ENCODE measurements at regions not wholly inside any gene's neighbourhood (a gene's known extent, or its start where the extent isn't known, plus 50 kb on each side); places are given as distances from the start of the nearest gene placed in this dataset.

DNA sequence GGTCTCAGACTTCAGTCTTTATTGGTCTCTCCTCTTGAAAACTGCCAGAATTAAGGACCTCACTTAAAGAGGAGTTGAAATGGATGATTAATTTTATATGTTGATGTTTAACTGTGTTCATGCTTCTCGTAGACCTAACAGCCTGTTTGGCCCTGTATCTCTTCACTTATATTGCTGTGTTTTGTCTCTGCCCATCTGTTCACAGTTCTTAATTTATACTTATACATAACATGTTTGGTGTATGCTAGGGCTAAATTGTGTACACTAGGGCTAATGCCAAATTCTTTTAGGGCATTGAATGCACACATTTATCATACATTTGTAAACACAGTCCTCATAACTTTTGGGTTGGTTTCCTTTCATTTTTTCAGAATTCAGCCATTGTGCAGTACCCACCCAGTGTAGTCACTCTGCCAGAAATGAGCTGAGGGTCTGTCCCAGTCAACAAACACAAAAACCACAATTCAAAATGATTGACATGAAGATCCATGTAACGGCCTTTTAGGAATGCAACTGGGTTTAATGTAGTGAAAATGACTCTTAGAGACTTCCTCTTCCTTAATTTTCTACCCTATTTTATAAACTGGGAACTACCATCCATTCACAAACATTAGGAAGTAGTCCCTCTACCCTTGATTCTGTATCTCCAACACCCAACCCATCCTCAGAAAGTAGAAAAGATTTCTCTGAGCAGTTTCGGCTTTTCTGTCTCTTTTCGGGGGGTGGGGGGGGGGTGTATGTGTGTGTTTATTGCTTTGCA, 668.8 kb upstream of the KLF4 start:
- intact Hi-C loops (cut with DNase I; ENCODE audit: low total_unique reads), result no loop called here
- H3K9me3 ChIP-seq, result no peaks in the 10 kb centered on the region
- no peak for DNase-seq
- no peaks in the 10 kb centered on the region for H3K36me3 ChIP-seq
- TF ChIP-seq, protein P1, sequence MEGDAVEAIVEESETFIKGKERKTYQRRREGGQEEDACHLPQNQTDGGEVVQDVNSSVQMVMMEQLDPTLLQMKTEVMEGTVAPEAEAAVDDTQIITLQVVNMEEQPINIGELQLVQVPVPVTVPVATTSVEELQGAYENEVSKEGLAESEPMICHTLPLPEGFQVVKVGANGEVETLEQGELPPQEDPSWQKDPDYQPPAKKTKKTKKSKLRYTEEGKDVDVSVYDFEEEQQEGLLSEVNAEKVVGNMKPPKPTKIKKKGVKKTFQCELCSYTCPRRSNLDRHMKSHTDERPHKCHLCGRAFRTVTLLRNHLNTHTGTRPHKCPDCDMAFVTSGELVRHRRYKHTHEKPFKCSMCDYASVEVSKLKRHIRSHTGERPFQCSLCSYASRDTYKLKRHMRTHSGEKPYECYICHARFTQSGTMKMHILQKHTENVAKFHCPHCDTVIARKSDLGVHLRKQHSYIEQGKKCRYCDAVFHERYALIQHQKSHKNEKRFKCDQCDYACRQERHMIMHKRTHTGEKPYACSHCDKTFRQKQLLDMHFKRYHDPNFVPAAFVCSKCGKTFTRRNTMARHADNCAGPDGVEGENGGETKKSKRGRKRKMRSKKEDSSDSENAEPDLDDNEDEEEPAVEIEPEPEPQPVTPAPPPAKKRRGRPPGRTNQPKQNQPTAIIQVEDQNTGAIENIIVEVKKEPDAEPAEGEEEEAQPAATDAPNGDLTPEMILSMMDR (IDR thresholded peaks at IDR 0.05), result no peak
- no peaks in the 10 kb centered on the region for H3K4me1 ChIP-seq
- no peak overlapping the region for H3K27ac ChIP-seq
- H3K4me3 ChIP-seq, result no peak overlapping the region
- no peaks in the 10 kb centered on the region for H3K27me3 ChIP-seq

DNA sequence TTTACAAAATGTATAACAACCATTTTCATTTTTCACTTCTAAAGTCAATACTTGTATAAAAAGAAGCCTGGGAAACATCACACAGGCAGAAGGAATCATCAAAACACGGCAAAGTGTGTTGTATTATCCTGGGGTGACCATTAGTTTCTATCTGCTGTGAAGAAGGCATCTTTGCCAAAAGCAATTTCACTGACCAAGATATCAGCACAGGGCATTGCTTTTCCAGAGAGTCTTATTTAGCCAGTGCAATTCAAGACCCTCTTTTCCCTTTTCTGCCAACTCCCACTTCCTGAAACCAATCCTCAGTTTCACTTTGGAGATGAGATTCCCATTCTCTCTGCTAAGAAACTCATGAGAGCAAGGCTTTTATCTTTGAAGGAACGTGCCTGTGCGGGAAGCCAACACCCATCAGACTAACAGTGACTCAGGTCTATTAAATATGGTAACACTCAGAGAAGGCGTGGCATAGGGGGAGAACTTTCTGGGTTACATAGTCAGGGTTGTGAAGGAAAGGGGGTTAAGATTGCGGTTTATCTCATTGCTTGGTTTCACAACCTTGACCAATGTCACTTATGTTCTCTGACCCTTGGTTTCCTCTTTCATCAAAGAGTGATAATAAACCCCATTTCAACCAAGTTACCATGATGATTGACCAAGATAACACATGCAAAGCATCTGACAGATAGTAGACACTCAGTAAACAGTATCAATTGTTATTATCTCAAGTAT, 666.9 kb upstream of the KLF4 start:
- Histone ChIP-seq H3K9me3 (no peaks in the 10 kb centered on the region), H3K27ac (no peak overlapping the region), H3K36me3 (no peaks in the 10 kb centered on the region), H3K4me1 (no peaks in the 10 kb centered on the region), H3K27me3 (no peaks in the 10 kb centered on the region), H3K4me3 (no peak overlapping the region)
- TF ChIP-seq, protein P1 (IDR thresholded peaks at IDR 0.05), result no peak
- no peak for DNase-seq
- intact Hi-C loops (cut with DNase I; ENCODE audit: low total_unique reads), result no loop called here

DNA sequence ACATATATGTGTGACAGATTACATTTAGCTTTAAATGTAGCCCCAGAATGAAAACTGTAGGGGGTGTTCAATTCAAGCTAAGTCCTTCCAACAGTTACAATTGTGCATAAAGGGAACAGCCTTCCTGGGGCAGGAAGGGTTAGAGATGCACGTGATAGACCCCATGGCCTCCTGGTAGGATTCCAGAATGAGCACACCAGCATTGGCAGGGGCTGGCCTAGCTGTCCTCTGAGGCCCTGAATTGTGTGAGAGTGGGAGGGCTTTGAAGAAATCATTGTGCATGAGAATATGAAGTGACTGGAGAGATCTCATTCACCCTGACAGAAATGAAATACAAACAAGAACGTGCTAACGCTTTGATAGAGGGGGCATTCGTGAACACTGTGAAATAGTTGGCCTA, 663.8 kb upstream of the KLF4 start:
- no peaks in the 10 kb centered on the region for H3K27me3 ChIP-seq
- TF ChIP-seq, protein P1 (IDR thresholded peaks at IDR 0.05), result no peak
- H3K4me1 ChIP-seq, result peaks cover 0 to 4% (median 0%) of the 10 kb centered on the region in 4 donors
- H3K4me3 ChIP-seq, result no peak overlapping the region
- H3K36me3 ChIP-seq, result no peaks in the 10 kb centered on the region
- no peak for DNase-seq
- no peak overlapping the region for H3K27ac ChIP-seq
- intact Hi-C loops (cut with DNase I; ENCODE audit: low total_unique reads), result no loop called here
- no peaks in the 10 kb centered on the region for H3K9me3 ChIP-seq

DNA sequence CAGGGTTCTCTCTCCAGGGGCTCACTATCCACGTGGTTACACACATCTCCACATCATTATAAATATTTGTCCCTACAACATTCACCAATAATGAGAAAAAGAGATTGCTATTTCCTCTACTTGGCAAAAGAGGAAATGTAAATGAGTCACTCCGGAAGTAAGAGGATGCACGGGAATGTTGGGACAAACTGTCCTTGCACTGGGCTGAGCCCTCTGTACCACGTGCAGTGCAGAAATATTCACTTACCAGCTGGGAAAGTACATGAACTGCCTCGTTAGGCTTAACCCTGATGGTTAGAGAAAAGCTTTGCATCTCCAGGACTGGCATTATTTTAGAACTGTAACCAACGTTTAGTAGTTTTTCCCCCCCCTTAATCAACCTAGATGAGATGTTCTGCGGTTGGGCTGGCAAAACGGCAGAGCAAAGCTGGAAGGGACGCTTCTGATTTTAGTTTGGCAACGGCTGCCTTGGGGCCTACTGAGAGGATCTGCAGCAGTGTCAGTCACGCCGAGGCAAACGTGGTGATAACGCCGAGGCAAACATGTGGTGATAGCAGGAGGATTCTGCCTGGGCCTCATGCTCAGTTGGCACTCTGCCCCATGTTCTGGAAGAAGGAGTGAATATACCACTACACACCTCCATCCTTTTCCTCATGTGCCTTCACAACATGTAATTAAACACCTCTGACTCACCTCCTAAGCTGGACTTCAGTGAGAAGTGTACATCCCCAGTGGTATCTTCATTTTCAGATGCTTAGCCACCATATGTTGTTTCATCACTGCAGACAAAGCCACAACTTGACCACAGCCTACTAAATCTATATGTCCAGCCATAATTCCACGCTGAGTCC, 661.4 kb upstream of the KLF4 start:
- Histone ChIP-seq H3K4me1 (peaks cover 0 to 4% (median 0%) of the 10 kb centered on the region in 4 donors), H3K27ac (peak overlapping the region in 1 of 2 donors; percentile 25), H3K36me3 (no peaks in the 10 kb centered on the region), H3K27me3 (no peaks in the 10 kb centered on the region), H3K4me3 (no peak overlapping the region), H3K9me3 (no peaks in the 10 kb centered on the region)
- peak in 1 of 2 donors; percentile 54 for DNase-seq
- TF ChIP-seq, protein P1 (IDR thresholded peaks at IDR 0.05), result no peak
- intact Hi-C loops (cut with DNase I; ENCODE audit: low total_unique reads), result no loop called here

DNA sequence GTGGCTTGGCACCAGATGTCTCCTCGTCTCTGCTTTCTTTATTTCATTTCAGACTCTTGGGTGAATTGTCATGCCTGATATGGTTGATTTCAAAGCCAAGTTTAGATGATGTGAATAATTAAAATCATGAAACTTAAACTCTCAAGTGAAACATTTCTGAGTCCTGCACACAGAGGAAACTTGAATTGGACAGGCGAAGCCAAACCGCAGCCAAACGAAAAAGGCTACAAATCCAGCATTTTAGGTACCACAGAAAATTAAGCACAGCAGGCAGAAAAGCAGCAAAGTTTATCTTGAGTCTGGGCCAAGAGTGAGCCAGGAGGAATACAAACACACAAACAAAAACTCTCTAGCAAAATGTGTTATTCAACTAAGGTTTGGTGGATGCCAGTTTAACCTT, 659.8 kb upstream of the KLF4 start:
- TF ChIP-seq, protein P1 (IDR thresholded peaks at IDR 0.05), result no peak
- intact Hi-C loops (cut with DNase I; ENCODE audit: low total_unique reads), result loop anchor here (10.0 kb wide), 1 partner anchor 395 kb away; no protein-coding TSS in a partner anchor
- Histone ChIP-seq H3K36me3 (no peaks in the 10 kb centered on the region), H3K4me1 (peaks cover 0 to 4% (median 0%) of the 10 kb centered on the region in 4 donors), H3K27ac (no peak overlapping the region), H3K27me3 (no peaks in the 10 kb centered on the region), H3K9me3 (no peaks in the 10 kb centered on the region), H3K4me3 (no peak overlapping the region)
- DNase-seq, result no peak
